RWPE1 (cell line): ENCODE measurements at regions not wholly inside any gene's neighbourhood (a gene's known extent, or its start where the extent isn't known, plus 50 kb on each side); places are given as distances from the start of the nearest gene placed in this dataset.
A peak's percentile ranks its signal among the peaks of the same experiment; 100 is the strongest.

Experiments used
- CTCF ChIA-PET: fragments of 350-600 bp; sonication (Branson Sonifier 250); formaldehyde crosslinking; extraction: SDS; loops from one replicate; lab custom pipeline; 2021; lab: Yijun Ruan, JAX
- POLR2A ChIA-PET: fragments of 400-600 bp; formaldehyde crosslinking; extraction: SDS; loops from one replicate; lab custom pipeline; 2020; ENCODE audit warnings: antibody characterized with exemption; ENCODE audit not compliant: low non-redundant PET; lab: Yijun Ruan, JAX
- DNase-seq: peaks from one replicate; pipeline ENCODE4 v3.0.0; 2012; ENCODE audit warnings: low spot score
- H3K27ac ChIP-seq: fragments of 450-650 bp; 2 replicates; pipeline ENCODE4 v1.5.1; 2017
- TF ChIP-seq, protein P1 (sequence below): fragments of 450-650 bp; conservative IDR thresholded peaks from 2 replicates; pipeline ENCODE4 v1.5.1; 2017; ENCODE audit warnings: low read depth, mild to moderate bottlenecking

DNA sequence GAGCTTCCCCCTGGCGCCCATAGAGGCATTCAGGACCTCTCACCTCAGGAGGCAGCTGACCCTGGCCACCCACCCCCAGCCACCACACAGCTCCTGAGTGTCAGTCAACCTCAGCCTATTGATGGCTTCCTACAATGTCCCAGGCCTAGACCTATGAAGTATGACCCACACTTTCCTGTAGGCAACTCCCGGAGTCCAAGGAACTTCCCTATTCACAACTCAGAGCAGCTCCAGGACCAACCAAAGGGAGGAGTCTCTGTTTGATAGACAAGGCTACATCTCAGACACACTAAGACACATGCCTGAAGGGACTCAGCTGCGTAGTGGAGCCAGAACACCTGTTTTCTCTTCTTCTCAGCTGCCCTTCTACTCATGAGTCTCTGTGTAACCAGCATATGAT lies 169.1 kb downstream of the MAFB start:
- CTCF ChIA-PET = interaction anchor here (0.6 kb wide), 1 partner anchor 301 kb away, joined by 3 read pairs; no protein-coding TSS in a partner anchor
- DNase-seq = no peak
- no peak overlapping the region for H3K27ac ChIP-seq
- TF ChIP-seq, protein P1, sequence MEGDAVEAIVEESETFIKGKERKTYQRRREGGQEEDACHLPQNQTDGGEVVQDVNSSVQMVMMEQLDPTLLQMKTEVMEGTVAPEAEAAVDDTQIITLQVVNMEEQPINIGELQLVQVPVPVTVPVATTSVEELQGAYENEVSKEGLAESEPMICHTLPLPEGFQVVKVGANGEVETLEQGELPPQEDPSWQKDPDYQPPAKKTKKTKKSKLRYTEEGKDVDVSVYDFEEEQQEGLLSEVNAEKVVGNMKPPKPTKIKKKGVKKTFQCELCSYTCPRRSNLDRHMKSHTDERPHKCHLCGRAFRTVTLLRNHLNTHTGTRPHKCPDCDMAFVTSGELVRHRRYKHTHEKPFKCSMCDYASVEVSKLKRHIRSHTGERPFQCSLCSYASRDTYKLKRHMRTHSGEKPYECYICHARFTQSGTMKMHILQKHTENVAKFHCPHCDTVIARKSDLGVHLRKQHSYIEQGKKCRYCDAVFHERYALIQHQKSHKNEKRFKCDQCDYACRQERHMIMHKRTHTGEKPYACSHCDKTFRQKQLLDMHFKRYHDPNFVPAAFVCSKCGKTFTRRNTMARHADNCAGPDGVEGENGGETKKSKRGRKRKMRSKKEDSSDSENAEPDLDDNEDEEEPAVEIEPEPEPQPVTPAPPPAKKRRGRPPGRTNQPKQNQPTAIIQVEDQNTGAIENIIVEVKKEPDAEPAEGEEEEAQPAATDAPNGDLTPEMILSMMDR = no peak
- POLR2A ChIA-PET = no interaction called here

DNA sequence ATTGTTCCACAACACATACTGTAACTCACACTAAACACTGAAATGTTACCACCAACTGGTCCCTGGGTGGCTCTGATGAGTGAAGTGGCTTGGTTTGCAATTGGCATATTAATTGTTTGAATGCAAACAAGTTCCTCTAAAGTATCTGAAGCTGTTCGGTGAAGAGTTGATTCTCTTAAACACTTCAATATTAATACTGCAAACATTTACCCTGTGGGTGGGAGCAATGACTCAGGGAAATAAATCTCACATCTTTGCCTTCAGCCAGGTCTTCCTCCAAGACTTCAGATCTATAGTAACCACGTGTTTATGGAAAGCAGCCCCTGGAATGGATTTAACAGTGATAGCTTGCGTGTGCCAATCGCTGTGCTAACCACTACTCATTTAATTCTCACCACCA lies 176.0 kb downstream of the MAFB start:
- ChIA-PET CTCF (interaction anchor here (0.6 kb wide), 1 partner anchor 151 kb away, joined by 3 read pairs; no protein-coding TSS in a partner anchor), POLR2A (no interaction called here)
- H3K27ac ChIP-seq = no peak overlapping the region
- TF ChIP-seq, protein P1 = no peak
- DNase-seq = no peak

DNA sequence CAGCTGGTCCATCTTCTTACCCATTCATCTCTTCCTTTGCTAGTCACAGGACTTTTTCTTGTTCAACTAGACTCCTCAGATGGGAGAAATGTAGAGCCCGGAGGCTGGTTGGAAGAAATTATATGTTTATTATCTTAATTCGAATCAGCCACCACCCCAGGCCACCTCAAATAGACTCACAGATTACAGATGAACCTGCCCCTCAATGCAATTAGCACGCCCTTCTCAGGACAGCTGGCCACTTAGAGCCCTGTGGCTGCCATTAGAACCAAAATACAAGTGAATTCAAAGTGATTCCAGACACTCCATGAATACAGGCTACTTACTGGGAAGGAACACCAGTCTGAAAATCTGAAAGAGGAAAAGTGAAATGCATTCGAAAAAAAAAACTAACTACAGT lies 176.4 kb downstream of the MAFB start:
- no peak for DNase-seq
- ChIA-PET CTCF (no interaction called here), POLR2A (no interaction called here)
- TF ChIP-seq, protein P1 = no peak
- peak overlapping the region; percentile 90 for H3K27ac ChIP-seq

DNA sequence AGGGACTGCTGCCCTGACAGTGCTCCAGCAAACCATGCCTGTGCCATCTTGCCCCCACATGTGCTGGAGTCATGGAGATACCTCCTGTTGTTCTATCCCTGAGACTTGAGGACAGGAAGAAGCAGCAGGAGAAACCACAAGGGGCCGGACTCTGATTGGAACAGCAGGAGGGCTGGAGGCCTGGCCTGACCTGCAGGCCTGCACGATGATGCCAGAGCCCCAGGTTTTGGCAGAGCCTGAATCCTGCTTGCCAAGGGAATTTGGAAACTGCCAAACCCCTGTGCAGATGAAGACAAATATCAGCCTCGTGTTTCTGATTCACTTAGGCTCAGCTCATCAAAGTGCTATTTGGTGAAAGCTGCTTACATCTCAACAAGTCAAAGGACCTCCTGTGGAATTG lies 177.6 kb downstream of the MAFB start:
- DNase-seq = peak; percentile 23
- TF ChIP-seq, protein P1 = no peak
- peak overlapping the region; percentile 90 for H3K27ac ChIP-seq
- ChIA-PET CTCF (no interaction called here), POLR2A (no interaction called here)

DNA sequence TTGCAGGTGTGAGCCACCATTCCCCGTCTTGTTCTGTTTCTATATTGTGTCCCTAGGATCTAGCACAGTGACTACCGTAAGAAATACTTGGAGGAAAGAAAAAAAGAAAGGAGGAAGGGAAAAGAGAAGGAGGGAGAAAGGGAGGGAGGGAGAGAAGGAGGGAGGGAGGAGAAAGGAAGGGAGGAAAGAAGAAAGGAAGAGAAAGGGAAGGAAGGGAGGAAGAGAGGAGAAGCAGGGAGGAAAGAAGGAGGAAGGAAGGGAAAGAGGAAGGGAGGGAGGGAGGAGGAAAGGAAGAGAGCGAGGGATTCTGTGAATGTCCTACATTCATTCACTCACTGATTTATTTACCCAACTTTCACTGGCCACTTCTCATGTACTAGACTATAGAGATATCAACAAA lies 178.4 kb downstream of the MAFB start:
- TF ChIP-seq, protein P1 = no peak
- peak overlapping the region; percentile 90 for H3K27ac ChIP-seq
- CTCF ChIA-PET = no interaction called here
- DNase-seq = no peak
- POLR2A ChIA-PET = no interaction called here

DNA sequence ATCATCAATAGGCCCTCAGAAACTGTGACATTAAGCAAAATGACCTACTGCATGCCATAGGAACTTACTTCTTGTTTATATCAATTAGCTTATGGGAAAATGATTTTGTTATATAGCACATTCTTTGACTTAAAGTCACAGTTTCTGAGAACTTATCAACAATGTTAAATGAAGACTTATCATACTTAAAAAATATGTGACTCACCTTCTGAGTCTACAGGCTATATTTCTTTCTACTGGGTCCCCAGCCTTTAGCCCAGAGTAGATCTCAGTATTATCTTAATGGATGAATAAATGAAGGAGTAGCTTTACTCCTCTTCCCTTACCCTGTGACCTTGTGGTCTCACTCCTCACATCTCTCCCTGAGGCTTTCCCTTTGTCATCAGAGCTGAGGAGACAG lies 180.2 kb downstream of the MAFB start:
- TF ChIP-seq, protein P1 = no peak
- POLR2A ChIA-PET = interaction anchor here (1.2 kb wide), 1 partner anchor 180 kb away, joined by 3 read pairs; the partner anchor contains the start of gene MAFB
- no peak overlapping the region for H3K27ac ChIP-seq

More for the DNA sequence above, 180.2 kb downstream of the MAFB start:
- no peak for DNase-seq
- CTCF ChIA-PET = interaction anchor here (0.6 to 1.6 kb wide), 2 partner anchors 65 to 170 kb away, joined by 3 to 4 read pairs; no protein-coding TSS in a partner anchor
